WTC11 (cell line): ENCODE measurements at regions not wholly inside any gene's neighbourhood (a gene's known extent, or its start where the extent isn't known, plus 50 kb on each side); places are given as distances from the start of the nearest gene placed in this dataset.

Experiments
- ATAC-seq: fragments of 200-7000 bp; cut with Tn5 transposase; 2 replicates; pipeline ENCODE4 v1.10.0; 2021; ENCODE audit warnings: mild to moderate bottlenecking, moderate library complexity
- CTCF ChIA-PET: fragments of 300-600 bp; sonication (Branson Sonifier 250); formaldehyde crosslinking; loops from one replicate; lab custom pipeline; 2021; ENCODE audit warnings: antibody characterized with exemption; lab: Charles Lee
- POLR2A ChIA-PET: fragments of 350-600 bp; sonication (Branson Sonifier 250); formaldehyde crosslinking; loops from one replicate; lab custom pipeline; 2021; ENCODE audit warnings: antibody characterized with exemption; lab: Charles Lee
- DNase-seq: peaks from one replicate; pipeline ENCODE4 v3.0.0; 2021; ENCODE audit warnings: low spot score
- H3K27ac Mint-ChIP-seq: 2 replicates; pipeline ENCODE4 v1.8.0; 2021; ENCODE audit warnings: mixed read lengths
- H3K27me3 Mint-ChIP-seq: 2 replicates; pipeline ENCODE4 v1.8.0; 2021; ENCODE audit warnings: low read depth, mild to moderate bottlenecking, moderate library complexity, mixed read lengths
- H3K36me3 Mint-ChIP-seq: 2 replicates; pipeline ENCODE4 v1.8.0; 2021; ENCODE audit warnings: mixed read lengths
- H3K4me1 Mint-ChIP-seq: 2 replicates; pipeline ENCODE4 v1.8.0; 2022; ENCODE audit warnings: mixed read lengths
- H3K4me3 Mint-ChIP-seq: 2 replicates; pipeline ENCODE4 v1.8.0; 2021; ENCODE audit warnings: mild to moderate bottlenecking, moderate library complexity, mixed read lengths
- H3K9me3 Mint-ChIP-seq: 2 replicates; pipeline ENCODE4 v1.8.0; 2021; ENCODE audit warnings: mixed read lengths
- ATF1 ChIP-seq: sonication (generic); formaldehyde crosslinking; IDR thresholded peaks from 2 replicates; pipeline ENCODE4 v1.8.1; 2023; ENCODE audit warnings: mild to moderate bottlenecking, moderate library complexity, missing genetic modification reagents
- CREB1 ChIP-seq: sonication (generic); formaldehyde crosslinking; IDR thresholded peaks from 2 replicates; pipeline ENCODE4 v1.8.0; 2023; ENCODE audit warnings: mild to moderate bottlenecking, missing genetic modification reagents
- ESRRA ChIP-seq: sonication (generic); formaldehyde crosslinking; IDR thresholded peaks from 2 replicates; pipeline ENCODE4 v1.8.1; 2022; ENCODE audit warnings: mild to moderate bottlenecking, missing genetic modification reagents, borderline replicate concordance
- GRHL2 ChIP-seq: fragments of 250-450 bp; sonication (Bioruptor Pico); IDR thresholded peaks from 2 replicates; pipeline ENCODE4 v1.8.0; 2022; ENCODE audit warnings: mild to moderate bottlenecking, moderate library complexity; ENCODE audit not compliant: insufficient replicate concordance, severe bottlenecking
- MXD4 ChIP-seq: fragments of 250-450 bp; sonication (Bioruptor Pico); IDR thresholded peaks from 2 replicates; pipeline ENCODE4 v1.8.0; 2021; ENCODE audit warnings: mild to moderate bottlenecking, moderate library complexity, borderline replicate concordance
- MYBL2 ChIP-seq: sonication (generic); formaldehyde crosslinking; IDR thresholded peaks from 2 replicates; pipeline ENCODE4 v1.8.1; 2023; ENCODE audit warnings: mild to moderate bottlenecking, moderate library complexity, missing genetic modification reagents
- NFATC4 ChIP-seq: fragments of 250-450 bp; sonication (Bioruptor Pico); IDR thresholded peaks from 2 replicates; pipeline ENCODE4 v1.9.0; 2021; ENCODE audit warnings: mild to moderate bottlenecking
- PRRX2 ChIP-seq: fragments of 250-450 bp; sonication (Bioruptor Pico); IDR thresholded peaks from 2 replicates; pipeline ENCODE4 v1.8.0; 2021; ENCODE audit warnings: mild to moderate bottlenecking
- RORB ChIP-seq: fragments of 250-450 bp; sonication (Bioruptor Pico); IDR thresholded peaks from 2 replicates; pipeline ENCODE4 v1.9.0; 2021; ENCODE audit warnings: mild to moderate bottlenecking
- SMAD3 ChIP-seq: sonication (generic); formaldehyde crosslinking; IDR thresholded peaks from 2 replicates; pipeline ENCODE4 v1.8.0; 2022; ENCODE audit warnings: missing genetic modification reagents, mild to moderate bottlenecking, borderline replicate concordance
- SOX15 ChIP-seq: fragments of 250-450 bp; sonication (Bioruptor Pico); IDR thresholded peaks from 2 replicates; pipeline ENCODE4 v1.9.0; 2021; ENCODE audit warnings: mild to moderate bottlenecking
- TCF7 ChIP-seq: sonication (generic); formaldehyde crosslinking; IDR thresholded peaks from 2 replicates; pipeline ENCODE4 v1.8.0; 2022; ENCODE audit warnings: mild to moderate bottlenecking, low read depth, missing genetic modification reagents, moderate library complexity
- ZBTB21 ChIP-seq: sonication (generic); formaldehyde crosslinking; IDR thresholded peaks from 2 replicates; pipeline ENCODE4 v1.8.1; 2023; ENCODE audit warnings: mild to moderate bottlenecking, missing genetic modification reagents, borderline replicate concordance
- ZNF121 ChIP-seq: sonication (generic); formaldehyde crosslinking; IDR thresholded peaks from 2 replicates; pipeline ENCODE4 v1.8.0; 2023; ENCODE audit warnings: missing genetic modification reagents
- ZNF423 ChIP-seq: fragments of 250-450 bp; sonication (Bioruptor Pico); IDR thresholded peaks from 2 replicates; pipeline ENCODE4 v2.1.2; 2022; ENCODE audit warnings: mild to moderate bottlenecking, moderate library complexity
- TF ChIP-seq, protein P1 (sequence below): sonication (generic); formaldehyde crosslinking; IDR thresholded peaks from 2 replicates; pipeline ENCODE4 v1.8.1; 2022; ENCODE audit warnings: low read depth, missing genetic modification reagents, borderline replicate concordance
- TF ChIP-seq, protein P2 (sequence below): fragments of 250-450 bp; sonication (Bioruptor Pico); IDR thresholded peaks from 2 replicates; pipeline ENCODE4 v2.1.2; 2022; ENCODE audit warnings: mild to moderate bottlenecking, moderate library complexity
- TF ChIP-seq, protein P3 (sequence below): fragments of 250-450 bp; sonication (Bioruptor Pico); IDR thresholded peaks from 2 replicates; pipeline ENCODE4 v1.9.0; 2021; ENCODE audit warnings: mild to moderate bottlenecking, borderline replicate concordance
- TF ChIP-seq, protein P4 (sequence below): fragments of 200-600 bp; IDR thresholded peaks from 2 replicates; pipeline ENCODE4 v1.8.0; 2022; ENCODE audit warnings: antibody characterized with exemption
- TF ChIP-seq, protein P5 (sequence below): sonication (generic); formaldehyde crosslinking; IDR thresholded peaks from 2 replicates; pipeline ENCODE4 v1.8.1; 2023; ENCODE audit warnings: mild to moderate bottlenecking, missing genetic modification reagents, moderate library complexity

DNA sequence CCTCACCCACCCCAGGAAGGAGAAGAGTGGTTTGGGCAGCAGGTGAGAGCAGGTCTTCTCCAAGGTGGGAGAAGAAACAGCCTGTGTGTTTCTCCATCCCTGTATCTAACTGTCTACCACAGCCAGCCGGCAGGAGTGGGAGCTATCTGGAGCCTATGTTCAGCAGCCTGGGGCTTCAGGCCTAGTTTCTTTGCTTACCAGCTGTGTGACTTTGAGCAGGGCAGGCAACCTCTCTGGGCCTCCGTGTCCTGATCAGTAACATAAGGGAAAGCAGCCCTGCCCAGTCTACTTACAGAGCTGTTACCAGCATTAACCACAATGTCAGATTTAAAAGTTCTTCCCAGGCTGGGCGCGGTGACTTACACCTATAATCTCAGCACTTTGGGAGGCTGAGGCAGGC, 450.7 kb upstream of the ZMIZ1 start:
- peaks cover 10% of the 10 kb centered on the region for H3K27me3 Mint-ChIP-seq
- no peak overlapping the region for H3K4me3 Mint-ChIP-seq
- ChIA-PET CTCF (interaction anchor here (1.4 kb wide), 1 partner anchor 40 kb away, joined by 4 read pairs; no protein-coding TSS in a partner anchor), POLR2A (no interaction called here)
- no peak for ATAC-seq
- no peaks in the 10 kb centered on the region for H3K9me3 Mint-ChIP-seq
- DNase-seq = no peak
- peaks cover 1% of the 10 kb centered on the region for H3K4me1 Mint-ChIP-seq
- no peaks in the 10 kb centered on the region for H3K36me3 Mint-ChIP-seq
- H3K27ac Mint-ChIP-seq = no peak overlapping the region
- no peak for TF ChIP-seq RORB (CRISPR knock-in tag)
- TF ChIP-seq ATF1 (CRISPR knock-in tag) = no peak
- TF ChIP-seq MYBL2 (CRISPR knock-in tag) = no peak
- TF ChIP-seq, protein P1, sequence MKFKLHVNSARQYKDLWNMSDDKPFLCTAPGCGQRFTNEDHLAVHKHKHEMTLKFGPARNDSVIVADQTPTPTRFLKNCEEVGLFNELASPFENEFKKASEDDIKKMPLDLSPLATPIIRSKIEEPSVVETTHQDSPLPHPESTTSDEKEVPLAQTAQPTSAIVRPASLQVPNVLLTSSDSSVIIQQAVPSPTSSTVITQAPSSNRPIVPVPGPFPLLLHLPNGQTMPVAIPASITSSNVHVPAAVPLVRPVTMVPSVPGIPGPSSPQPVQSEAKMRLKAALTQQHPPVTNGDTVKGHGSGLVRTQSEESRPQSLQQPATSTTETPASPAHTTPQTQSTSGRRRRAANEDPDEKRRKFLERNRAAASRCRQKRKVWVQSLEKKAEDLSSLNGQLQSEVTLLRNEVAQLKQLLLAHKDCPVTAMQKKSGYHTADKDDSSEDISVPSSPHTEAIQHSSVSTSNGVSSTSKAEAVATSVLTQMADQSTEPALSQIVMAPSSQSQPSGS (CRISPR knock-in tag) = no peak
- no peak for TF ChIP-seq ZNF423 (CRISPR knock-in tag)

DNA sequence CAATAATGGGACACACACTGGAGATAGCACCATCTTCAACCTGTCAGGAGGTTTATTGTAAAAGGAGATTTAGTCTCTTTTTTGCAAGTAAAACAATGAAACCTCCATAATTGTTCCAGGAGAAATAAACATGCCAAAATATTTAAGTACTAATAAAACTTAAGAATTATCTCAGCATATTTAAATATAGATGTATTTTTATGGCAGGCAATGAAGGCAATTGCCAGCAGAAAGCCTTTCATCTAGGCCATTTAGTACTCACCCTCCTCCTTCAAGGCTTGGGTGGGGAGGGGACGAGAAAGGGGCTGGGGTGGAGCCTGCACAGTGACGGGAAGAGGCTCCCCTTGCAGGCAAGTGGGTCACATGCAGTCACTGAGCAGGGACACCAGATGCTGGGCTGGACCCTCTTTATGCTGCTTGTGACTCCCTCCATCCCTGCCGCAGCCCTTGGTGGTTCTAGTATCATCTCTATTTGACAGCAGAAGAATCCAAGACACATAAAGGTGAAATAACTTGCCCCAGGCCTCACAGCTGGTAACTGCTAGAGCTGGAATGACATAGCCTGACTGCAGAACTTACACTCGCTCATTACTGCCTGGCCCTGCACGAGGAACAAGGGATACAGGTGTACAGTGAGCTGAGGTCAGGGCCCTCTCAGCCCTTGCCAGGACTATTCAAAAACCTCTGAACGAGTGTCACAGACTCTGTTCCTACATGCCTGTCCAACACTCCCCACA, 449.5 kb upstream of the ZMIZ1 start:
- H3K4me3 Mint-ChIP-seq = no peak overlapping the region
- peaks cover 13% of the 10 kb centered on the region for H3K4me1 Mint-ChIP-seq
- ATAC-seq (peak; percentile 44), DNase-seq (no peak)
- no peaks in the 10 kb centered on the region for H3K36me3 Mint-ChIP-seq
- H3K9me3 Mint-ChIP-seq = no peaks in the 10 kb centered on the region
- ChIA-PET CTCF (no interaction called here), POLR2A (no interaction called here)
- no peak overlapping the region for H3K27ac Mint-ChIP-seq
- TF ChIP-seq ZNF121 (no peak), SOX15 (CRISPR knock-in tag) (no peak), GRHL2 (CRISPR knock-in tag) (no peak), NFATC4 (CRISPR knock-in tag) (no peak), MXD4 (CRISPR knock-in tag) (no peak), CREB1 (no peak), PRRX2 (CRISPR knock-in tag) (no peak), ZBTB21 (CRISPR knock-in tag) (no peak), TCF7 (CRISPR knock-in tag) (no peak), SMAD3 (no peak), ESRRA (no peak)
- TF ChIP-seq, protein P2, sequence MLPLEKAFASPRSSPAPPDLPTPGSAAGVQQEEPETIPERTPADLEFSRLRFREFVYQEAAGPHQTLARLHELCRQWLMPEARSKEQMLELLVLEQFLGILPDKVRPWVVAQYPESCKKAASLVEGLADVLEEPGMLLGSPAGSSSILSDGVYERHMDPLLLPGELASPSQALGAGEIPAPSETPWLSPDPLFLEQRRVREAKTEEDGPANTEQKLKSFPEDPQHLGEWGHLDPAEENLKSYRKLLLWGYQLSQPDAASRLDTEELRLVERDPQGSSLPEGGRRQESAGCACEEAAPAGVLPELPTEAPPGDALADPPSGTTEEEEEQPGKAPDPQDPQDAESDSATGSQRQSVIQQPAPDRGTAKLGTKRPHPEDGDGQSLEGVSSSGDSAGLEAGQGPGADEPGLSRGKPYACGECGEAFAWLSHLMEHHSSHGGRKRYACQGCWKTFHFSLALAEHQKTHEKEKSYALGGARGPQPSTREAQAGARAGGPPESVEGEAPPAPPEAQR = no peak
- TF ChIP-seq, protein P3, sequence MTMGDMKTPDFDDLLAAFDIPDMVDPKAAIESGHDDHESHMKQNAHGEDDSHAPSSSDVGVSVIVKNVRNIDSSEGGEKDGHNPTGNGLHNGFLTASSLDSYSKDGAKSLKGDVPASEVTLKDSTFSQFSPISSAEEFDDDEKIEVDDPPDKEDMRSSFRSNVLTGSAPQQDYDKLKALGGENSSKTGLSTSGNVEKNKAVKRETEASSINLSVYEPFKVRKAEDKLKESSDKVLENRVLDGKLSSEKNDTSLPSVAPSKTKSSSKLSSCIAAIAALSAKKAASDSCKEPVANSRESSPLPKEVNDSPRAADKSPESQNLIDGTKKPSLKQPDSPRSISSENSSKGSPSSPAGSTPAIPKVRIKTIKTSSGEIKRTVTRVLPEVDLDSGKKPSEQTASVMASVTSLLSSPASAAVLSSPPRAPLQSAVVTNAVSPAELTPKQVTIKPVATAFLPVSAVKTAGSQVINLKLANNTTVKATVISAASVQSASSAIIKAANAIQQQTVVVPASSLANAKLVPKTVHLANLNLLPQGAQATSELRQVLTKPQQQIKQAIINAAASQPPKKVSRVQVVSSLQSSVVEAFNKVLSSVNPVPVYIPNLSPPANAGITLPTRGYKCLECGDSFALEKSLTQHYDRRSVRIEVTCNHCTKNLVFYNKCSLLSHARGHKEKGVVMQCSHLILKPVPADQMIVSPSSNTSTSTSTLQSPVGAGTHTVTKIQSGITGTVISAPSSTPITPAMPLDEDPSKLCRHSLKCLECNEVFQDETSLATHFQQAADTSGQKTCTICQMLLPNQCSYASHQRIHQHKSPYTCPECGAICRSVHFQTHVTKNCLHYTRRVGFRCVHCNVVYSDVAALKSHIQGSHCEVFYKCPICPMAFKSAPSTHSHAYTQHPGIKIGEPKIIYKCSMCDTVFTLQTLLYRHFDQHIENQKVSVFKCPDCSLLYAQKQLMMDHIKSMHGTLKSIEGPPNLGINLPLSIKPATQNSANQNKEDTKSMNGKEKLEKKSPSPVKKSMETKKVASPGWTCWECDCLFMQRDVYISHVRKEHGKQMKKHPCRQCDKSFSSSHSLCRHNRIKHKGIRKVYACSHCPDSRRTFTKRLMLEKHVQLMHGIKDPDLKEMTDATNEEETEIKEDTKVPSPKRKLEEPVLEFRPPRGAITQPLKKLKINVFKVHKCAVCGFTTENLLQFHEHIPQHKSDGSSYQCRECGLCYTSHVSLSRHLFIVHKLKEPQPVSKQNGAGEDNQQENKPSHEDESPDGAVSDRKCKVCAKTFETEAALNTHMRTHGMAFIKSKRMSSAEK = no peak
- TF ChIP-seq, protein P4, sequence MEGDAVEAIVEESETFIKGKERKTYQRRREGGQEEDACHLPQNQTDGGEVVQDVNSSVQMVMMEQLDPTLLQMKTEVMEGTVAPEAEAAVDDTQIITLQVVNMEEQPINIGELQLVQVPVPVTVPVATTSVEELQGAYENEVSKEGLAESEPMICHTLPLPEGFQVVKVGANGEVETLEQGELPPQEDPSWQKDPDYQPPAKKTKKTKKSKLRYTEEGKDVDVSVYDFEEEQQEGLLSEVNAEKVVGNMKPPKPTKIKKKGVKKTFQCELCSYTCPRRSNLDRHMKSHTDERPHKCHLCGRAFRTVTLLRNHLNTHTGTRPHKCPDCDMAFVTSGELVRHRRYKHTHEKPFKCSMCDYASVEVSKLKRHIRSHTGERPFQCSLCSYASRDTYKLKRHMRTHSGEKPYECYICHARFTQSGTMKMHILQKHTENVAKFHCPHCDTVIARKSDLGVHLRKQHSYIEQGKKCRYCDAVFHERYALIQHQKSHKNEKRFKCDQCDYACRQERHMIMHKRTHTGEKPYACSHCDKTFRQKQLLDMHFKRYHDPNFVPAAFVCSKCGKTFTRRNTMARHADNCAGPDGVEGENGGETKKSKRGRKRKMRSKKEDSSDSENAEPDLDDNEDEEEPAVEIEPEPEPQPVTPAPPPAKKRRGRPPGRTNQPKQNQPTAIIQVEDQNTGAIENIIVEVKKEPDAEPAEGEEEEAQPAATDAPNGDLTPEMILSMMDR = no peak
- TF ChIP-seq, protein P5, sequence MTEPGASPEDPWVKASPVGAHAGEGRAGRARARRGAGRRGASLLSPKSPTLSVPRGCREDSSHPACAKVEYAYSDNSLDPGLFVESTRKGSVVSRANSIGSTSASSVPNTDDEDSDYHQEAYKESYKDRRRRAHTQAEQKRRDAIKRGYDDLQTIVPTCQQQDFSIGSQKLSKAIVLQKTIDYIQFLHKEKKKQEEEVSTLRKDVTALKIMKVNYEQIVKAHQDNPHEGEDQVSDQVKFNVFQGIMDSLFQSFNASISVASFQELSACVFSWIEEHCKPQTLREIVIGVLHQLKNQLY = no peak
- peaks cover 21% of the 10 kb centered on the region for H3K27me3 Mint-ChIP-seq
